Thyroid gland (tissue), 4 donors: ENCODE measurements at regions not wholly inside any gene's neighbourhood (a gene's known extent, or its start where the extent isn't known, plus 50 kb on each side); places are given as distances from the start of the nearest gene placed in this dataset.

Source experiments
- POLR2A ChIP-seq, 2 donors: fragments of 450-650 bp; IDR thresholded peaks; one replicate each; pipeline ENCODE4 v1.6.1; 2017; ENCODE audit warnings: antibody characterized with exemption in 2 of 2, mild to moderate bottlenecking in 2 of 2, moderate library complexity in 1 of 2
- TF ChIP-seq, protein P1 (sequence below), 6 experiments: fragments of 200-600 bp in 3 of 6; fragments of 450-650 bp in 3 of 6; sonication (generic) in 3 of 6; IDR thresholded peaks; one replicate each; pipeline ENCODE4 v1.5.1; 2016 to 2019; ENCODE audit warnings: antibody characterized with exemption in 6 of 6, mild to moderate bottlenecking in 2 of 6, inconsistent platforms in 1 of 6, moderate library complexity in 1 of 6

DNA sequence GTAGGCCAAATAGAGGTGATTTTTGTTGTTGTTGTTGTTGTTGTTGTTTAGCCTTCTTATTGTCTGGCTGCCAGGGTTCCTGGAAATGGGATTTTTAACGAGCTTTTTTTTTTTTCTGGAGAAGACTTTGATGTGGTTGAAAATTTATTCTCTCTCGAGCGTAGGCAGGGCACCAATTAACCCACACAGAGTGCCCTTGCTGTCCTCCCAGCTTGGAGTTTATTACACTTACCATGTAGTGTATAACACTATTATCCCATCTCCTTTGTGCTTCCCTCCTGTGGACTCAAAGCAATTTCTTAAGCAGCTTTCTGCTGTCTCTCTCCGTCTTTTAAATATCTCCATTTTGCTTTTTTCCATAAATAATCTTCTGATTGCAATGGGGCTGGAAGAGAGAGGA lies 57.4 kb downstream of the OR2K2 start:
- TF ChIP-seq, protein P1, sequence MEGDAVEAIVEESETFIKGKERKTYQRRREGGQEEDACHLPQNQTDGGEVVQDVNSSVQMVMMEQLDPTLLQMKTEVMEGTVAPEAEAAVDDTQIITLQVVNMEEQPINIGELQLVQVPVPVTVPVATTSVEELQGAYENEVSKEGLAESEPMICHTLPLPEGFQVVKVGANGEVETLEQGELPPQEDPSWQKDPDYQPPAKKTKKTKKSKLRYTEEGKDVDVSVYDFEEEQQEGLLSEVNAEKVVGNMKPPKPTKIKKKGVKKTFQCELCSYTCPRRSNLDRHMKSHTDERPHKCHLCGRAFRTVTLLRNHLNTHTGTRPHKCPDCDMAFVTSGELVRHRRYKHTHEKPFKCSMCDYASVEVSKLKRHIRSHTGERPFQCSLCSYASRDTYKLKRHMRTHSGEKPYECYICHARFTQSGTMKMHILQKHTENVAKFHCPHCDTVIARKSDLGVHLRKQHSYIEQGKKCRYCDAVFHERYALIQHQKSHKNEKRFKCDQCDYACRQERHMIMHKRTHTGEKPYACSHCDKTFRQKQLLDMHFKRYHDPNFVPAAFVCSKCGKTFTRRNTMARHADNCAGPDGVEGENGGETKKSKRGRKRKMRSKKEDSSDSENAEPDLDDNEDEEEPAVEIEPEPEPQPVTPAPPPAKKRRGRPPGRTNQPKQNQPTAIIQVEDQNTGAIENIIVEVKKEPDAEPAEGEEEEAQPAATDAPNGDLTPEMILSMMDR (IDR thresholded peaks at IDR 0.05), result no peak
- no peak for TF ChIP-seq POLR2A (IDR thresholded peaks at IDR 0.05)
